GM19239 (cell line): ENCODE measurements at regions not wholly inside any gene's neighbourhood (a gene's known extent, or its start where the extent isn't known, plus 50 kb on each side); places are given as distances from the start of the nearest gene placed in this dataset.
"Not testable (repeated sequence)": the region's sequence is repeated elsewhere in the genome, so short reads cannot be mapped to it uniquely, and the experiment has no call there.

ENCODE experiments used
- DNase-seq: peaks from one replicate; pipeline ENCODE4 v3.0.0; 2011; ENCODE audit warnings: low spot score; ENCODE audit not compliant: insufficient read length
- FAIRE-seq: peaks from 2 replicates; lab custom pipeline; 2011; peaks lifted over from hg19 to GRCh38; lab: Jason Lieb, UNC

DNA sequence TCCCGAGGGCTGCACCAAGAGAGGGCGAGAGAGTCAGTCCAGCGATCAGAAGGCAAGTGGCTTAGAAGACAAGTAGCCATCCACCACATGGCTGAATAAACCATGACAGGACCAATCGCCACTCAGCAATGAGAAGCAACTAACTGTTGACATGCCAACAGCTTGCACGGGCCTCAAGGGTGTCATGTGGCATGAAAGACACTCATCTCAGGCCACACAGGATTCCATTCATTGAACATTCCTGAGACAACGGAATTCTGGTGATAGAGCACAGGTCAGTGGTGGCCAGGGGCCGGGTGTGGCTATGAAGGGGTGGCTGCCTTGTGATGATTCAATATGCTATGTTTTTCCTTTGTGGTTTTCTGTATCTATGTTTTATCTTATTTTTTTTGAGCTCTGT, 110.6 kb upstream of the CCZ1B start:
- DNase-seq, FAIRE-seq: not testable (repeated sequence)

DNA sequence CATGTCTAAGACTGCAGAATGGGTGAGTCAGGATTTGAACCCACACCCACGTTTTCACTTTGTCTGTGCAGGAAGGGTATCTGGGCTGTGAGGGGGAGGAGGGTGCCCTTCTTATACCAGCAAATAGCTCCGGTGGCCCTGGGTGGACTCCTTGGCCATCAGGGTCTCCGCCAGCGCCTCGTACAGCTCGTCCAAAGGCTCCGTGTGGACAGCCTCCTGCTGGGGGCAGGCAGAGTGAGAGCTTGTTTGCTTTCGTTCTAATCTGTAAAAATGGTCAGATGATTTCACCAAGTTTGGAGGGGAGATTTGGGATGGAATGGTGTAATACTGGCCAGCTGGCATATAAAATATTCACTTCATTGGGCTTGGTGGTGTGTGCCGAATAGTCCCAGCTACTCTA, 111.7 kb upstream of the CCZ1B start:
- DNase-seq, FAIRE-seq: not testable (repeated sequence)

DNA sequence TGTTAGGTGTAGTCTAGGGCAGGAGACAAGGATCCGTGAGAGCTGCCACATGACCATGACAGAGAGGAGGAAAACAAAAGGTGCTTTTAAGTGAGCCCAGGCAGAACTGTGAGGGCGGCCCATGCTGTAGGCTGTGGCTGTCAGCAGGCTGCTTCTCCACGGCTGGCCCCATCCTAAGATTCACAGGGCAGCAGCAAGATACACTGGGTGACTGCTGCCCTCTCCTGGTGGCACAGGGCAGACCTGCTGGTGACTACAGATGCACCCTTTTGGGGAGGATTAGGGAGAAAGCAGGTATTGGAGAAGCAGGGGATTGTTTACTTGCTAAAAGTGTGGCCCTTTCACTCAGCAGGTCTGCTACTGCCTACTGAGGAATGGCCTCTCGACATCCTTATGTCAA, 112.2 kb upstream of the CCZ1B start:
- FAIRE-seq, DNase-seq: not testable (repeated sequence)

DNA sequence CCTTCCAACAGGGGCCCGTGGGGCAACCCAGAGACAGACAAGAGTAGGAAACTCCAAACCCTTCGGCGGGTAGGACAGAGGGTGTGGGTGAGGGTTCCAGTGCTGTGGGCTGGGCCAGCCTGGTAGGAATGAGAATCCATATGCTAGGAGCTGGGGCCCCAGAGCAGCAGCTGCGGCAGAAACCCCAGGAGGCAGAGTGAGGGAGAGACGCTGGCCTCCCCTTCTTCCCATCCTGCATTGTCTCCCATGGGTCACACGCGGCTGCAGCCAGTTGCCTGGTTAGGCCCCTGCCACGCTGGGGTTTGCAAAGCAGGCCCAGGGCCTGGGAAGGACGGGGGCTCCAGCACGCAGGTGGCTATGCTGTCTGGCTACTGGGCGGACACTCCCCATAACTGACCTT, 113.1 kb upstream of the CCZ1B start:
- not testable (repeated sequence) for FAIRE-seq, DNase-seq

DNA sequence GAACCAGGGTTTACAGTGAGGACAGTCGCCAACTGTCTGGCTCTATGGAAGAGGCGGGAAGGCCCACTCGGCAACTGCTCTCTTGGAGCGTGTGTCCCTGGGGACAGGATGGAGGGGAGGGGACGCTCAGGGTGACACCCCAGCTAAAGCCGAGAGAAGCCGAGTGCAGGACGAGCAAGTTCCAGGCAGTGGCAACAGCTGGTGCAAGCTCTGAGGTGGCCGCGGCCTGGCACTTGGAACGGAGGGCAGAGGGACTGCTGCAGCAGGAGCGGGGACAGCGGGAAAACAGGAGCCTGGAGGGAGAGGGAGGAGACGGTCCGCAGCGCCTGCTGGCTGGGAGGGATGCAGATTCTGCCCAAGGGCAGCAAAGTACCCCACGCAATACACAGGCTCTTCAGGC, 113.8 kb upstream of the CCZ1B start:
- DNase-seq, FAIRE-seq: not testable (repeated sequence)

DNA sequence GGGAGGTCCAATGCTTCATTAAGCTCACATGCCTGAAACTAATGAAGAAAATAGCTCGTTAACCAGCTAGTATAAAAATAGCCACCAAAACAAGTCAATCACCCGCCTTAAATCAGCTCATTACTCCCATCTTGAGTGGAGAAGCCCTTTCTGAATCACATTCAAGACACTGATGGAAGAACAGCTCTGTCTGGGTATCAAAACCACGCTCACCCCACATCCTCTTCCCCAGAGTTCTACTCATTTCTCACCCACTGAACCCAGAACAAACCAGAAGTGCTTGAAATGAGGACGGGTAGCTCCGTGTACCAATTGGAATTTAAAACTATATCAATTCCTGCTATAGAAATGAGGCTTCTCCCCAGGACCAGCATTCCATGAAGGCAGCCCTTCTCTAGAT, 120.8 kb upstream of the CCZ1B start:
- DNase-seq, FAIRE-seq: not testable (repeated sequence)

DNA sequence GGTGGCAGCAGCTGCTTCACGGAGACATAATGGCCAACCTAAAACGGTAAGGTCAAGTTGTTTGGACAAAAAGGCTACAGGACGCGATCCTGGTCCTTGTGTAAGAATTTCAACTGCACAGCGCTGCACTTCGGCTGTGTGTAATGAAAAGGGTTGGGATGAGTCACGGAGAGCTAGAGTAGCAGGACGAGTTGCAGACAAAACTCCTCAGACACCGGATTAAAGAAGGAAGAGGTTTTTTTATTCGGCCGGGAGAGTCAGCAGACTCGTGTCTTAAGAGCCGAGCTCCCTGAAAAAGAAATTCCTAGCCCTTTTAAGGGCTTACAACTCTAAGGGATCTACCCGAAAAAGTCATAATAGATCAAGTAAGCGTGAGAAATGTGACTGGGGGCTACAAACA, 124.2 kb upstream of the CCZ1B start:
- not testable (repeated sequence) for DNase-seq, FAIRE-seq

GRCh38 chr7:6951553-6951952, 125.5 kb upstream of the CCZ1B start:
- FAIRE-seq, result not testable (repeated sequence)

GRCh38 chr7:6953138-6953797, 127.2 kb upstream of the CCZ1B start:
- FAIRE-seq, DNase-seq: not testable (repeated sequence)

More at GRCh38 chr7:6951553-6951952, 125.5 kb upstream of the CCZ1B start:
- DNase-seq, result not testable (repeated sequence)

DNA sequence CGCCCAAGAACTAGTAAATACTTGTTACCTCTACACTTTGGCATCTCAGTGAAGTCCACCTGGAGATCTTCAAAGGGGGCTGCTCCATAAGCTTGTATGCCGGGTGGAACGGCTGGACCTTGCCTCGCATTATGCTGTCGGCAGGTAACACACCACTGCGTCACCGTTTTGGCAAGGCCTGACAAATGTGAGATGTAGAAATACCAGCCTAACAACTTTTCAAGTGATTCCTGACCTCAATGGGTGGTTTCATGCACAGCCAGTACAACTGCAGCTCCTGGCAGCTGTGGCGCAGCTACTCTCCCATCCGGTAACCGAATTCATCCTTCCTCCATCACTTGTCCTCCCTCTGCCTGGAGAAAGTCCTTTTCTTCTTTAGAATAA, 127.7 kb upstream of the CCZ1B start:
- not testable (repeated sequence) for DNase-seq, FAIRE-seq

GRCh38 chr7:6955385-6955784, 129.3 kb upstream of the CCZ1B start:
- FAIRE-seq, result not testable (repeated sequence)

GRCh38 chr7:6955990-6956566, 130.0 kb upstream of the CCZ1B start:
- not testable (repeated sequence) for DNase-seq, FAIRE-seq

More at GRCh38 chr7:6955385-6955784, 129.3 kb upstream of the CCZ1B start:
- not testable (repeated sequence) for DNase-seq

- not testable (repeated sequence) for FAIRE-seq, DNase-seq
Observed at GRCh38 chr7:6958371-6958770, 132.3 kb upstream of the CCZ1B start.

GRCh38 chr7:6959942-6960341, 133.9 kb upstream of the CCZ1B start:
- DNase-seq, FAIRE-seq: not testable (repeated sequence)

- DNase-seq, FAIRE-seq: not testable (repeated sequence)
Observed at GRCh38 chr7:6962871-6963270, 136.8 kb upstream of the CCZ1B start.

- not testable (repeated sequence) for FAIRE-seq, DNase-seq
Observed at GRCh38 chr7:6965051-6965450, 139.0 kb upstream of the CCZ1B start.

GRCh38 chr7:6970180-6970579, 144.1 kb upstream of the CCZ1B start:
- not testable (repeated sequence) for DNase-seq, FAIRE-seq

DNA sequence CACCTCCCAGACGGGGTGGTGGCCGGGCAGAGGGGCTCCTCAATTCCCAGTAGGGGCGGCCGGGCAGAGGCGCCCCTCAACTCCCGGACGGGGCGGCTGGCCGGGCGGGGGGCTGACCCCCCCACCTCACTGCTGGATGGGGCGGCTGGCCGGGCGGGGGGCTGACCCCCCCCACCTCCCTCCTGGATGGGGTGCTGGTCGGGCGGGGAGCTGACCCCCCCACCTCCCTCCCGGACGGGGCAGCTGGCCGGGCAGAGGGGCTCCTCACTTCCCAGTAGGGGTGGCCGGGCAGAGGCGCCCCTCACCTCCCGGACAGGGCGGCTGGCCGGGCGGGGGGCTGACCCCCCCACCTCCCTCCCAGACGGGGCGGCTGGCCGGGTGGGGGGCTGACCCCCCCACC, 148.8 kb upstream of the CCZ1B start:
- FAIRE-seq, result not testable (repeated sequence)

GRCh38 chr7:6975346-6975745, 149.3 kb upstream of the CCZ1B start:
- not testable (repeated sequence) for DNase-seq, FAIRE-seq

More for the DNA sequence above, 148.8 kb upstream of the CCZ1B start:
- not testable (repeated sequence) for DNase-seq

DNA sequence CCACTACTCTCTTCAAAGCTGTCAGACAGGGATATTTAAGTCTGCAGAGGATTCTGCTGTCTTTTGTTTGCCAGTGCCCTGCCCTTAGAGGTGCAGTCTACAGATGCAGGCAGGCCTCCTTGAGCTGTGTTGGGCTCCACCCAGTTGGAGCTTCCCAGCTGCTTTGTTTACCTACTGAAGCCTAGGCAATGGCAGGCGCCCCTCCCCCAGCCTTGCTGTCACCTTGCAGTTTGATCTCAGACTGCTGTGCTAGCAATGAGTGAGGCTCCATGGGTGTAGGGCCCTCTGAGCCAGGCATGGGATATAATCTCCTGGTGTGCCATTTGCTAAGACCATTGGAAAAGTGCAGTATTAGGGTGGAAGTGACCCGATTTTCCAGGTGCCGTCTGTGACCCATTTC, 151.3 kb upstream of the CCZ1B start:
- not testable (repeated sequence) for FAIRE-seq

DNA sequence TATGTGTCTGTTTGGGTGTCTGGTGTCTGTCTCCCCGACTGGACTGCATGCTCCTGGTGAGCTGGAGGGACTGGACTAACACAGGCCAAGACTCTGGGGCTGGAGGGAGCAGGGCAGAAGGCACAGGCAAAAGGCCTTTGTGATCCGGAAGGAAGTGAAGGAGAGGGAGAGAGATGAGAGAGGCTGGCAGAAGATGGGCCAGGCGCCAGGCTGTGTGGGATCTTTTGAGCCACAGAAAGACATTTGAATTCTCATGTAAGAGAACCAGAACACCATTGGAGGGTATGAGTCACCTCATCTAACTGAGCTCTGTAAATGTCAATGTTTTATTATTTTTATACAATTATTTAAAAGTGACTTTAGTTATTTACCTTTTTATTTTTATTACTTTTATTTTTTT, 152.3 kb upstream of the CCZ1B start:
- DNase-seq, result not testable (repeated sequence)

More for the DNA sequence above, 151.3 kb upstream of the CCZ1B start:
- DNase-seq, result not testable (repeated sequence)

More for the DNA sequence above, 152.3 kb upstream of the CCZ1B start:
- not testable (repeated sequence) for FAIRE-seq
